Retinal pigment epithelial cell (primary cell): ENCODE measurements at regions not wholly inside any gene's neighbourhood (a gene's known extent, or its start where the extent isn't known, plus 50 kb on each side); places are given as distances from the start of the nearest gene placed in this dataset.

Experiments used
- DNase-seq: peaks from one replicate; pipeline ENCODE4 v3.0.0-alpha.2; 2010; ENCODE audit warnings: low read depth
- H3K4me3 ChIP-seq: 2 replicates; pipeline ENCODE4 v1.5.1; 2011; ENCODE audit warnings: mild to moderate bottlenecking, low read length, control low read depth, moderate library complexity
- CTCF ChIP-seq: conservative IDR thresholded peaks from 2 replicates; pipeline ENCODE4 v1.5.1; 2011; ENCODE audit warnings: low read depth, low read length, control low read depth, inconsistent platforms

GRCh38 chr4:111842336-111842735, 302.9 kb upstream of the FAM241A start:
- DNase-seq, result no peak
- no peak overlapping the region for H3K4me3 ChIP-seq
- no peak for TF ChIP-seq CTCF

- no peak overlapping the region for H3K4me3 ChIP-seq
- TF ChIP-seq CTCF, result peak; percentile 52
- DNase-seq, result no peak
Observed at GRCh38 chr4:111847296-111848008, 297.8 kb upstream of the FAM241A start.

GRCh38 chr4:111849746-111850284, 295.4 kb upstream of the FAM241A start:
- TF ChIP-seq CTCF, result no peak
- no peak for DNase-seq
- H3K4me3 ChIP-seq, result no peak overlapping the region

- no peak overlapping the region for H3K4me3 ChIP-seq
- no peak for DNase-seq
- peak; percentile 69 for TF ChIP-seq CTCF
Observed at GRCh38 chr4:111854494-111855087, 290.7 kb upstream of the FAM241A start.

- no peak for DNase-seq
- no peak overlapping the region for H3K4me3 ChIP-seq
- no peak for TF ChIP-seq CTCF
Observed at GRCh38 chr4:111855308-111855707, 289.9 kb upstream of the FAM241A start.

- DNase-seq, result no peak
- no peak for TF ChIP-seq CTCF
- no peak overlapping the region for H3K4me3 ChIP-seq
Observed at GRCh38 chr4:111864066-111864465, 281.2 kb upstream of the FAM241A start.

- H3K4me3 ChIP-seq, result no peak overlapping the region
- no peak for DNase-seq
- TF ChIP-seq CTCF, result no peak
Observed at GRCh38 chr4:111869339-111869738, 275.9 kb upstream of the FAM241A start.
